HFF-Myc (cell line): ENCODE measurements at regions not wholly inside any gene's neighbourhood (a gene's known extent, or its start where the extent isn't known, plus 50 kb on each side); places are given as distances from the start of the nearest gene placed in this dataset.

Experiments used
- DNase-seq: peaks from one replicate; pipeline ENCODE4 v3.0.0-alpha.2; 2011; ENCODE audit warnings: low read depth; ENCODE audit errors: extremely low read depth
- H3K4me3 ChIP-seq: replicated peaks from 2 replicates; pipeline ENCODE4 v1.5.1; 2011; ENCODE audit warnings: low read depth, mild to moderate bottlenecking, control low read depth, low read length
- CTCF ChIP-seq: IDR thresholded peaks from 2 replicates; pipeline ENCODE4 v1.5.1; 2012; ENCODE audit warnings: mild to moderate bottlenecking, low read depth, low read length, control low read depth; ENCODE audit errors: missing control alignments

- no peak for DNase-seq
- TF ChIP-seq CTCF: no peak
- H3K4me3 ChIP-seq: no peak overlapping the region
These were observed 255.2 kb upstream of the ZC3H12C start for GRCh38 chr11:109838026-109838425.

- no peak for TF ChIP-seq CTCF
- DNase-seq: no peak
- H3K4me3 ChIP-seq: no peak overlapping the region
These were observed 247.8 kb upstream of the ZC3H12C start for GRCh38 chr11:109845437-109845836.

GRCh38 chr11:109847621-109848020 lies 245.6 kb upstream of the ZC3H12C start:
- H3K4me3 ChIP-seq: no peak overlapping the region
- DNase-seq: no peak
- no peak for TF ChIP-seq CTCF

- H3K4me3 ChIP-seq: no peak overlapping the region
- TF ChIP-seq CTCF: no peak
- DNase-seq: no peak
These were observed 244.1 kb upstream of the ZC3H12C start for GRCh38 chr11:109849051-109849450.

GRCh38 chr11:109849946-109850345 lies 243.2 kb upstream of the ZC3H12C start:
- no peak for DNase-seq
- TF ChIP-seq CTCF: no peak
- H3K4me3 ChIP-seq: no peak overlapping the region

- DNase-seq: no peak
- no peak overlapping the region for H3K4me3 ChIP-seq
- no peak for TF ChIP-seq CTCF
These were observed 241.3 kb upstream of the ZC3H12C start for GRCh38 chr11:109851780-109852390.
